ENCODE measurements at regions not wholly inside any gene's neighbourhood (a gene's known extent, or its start where the extent isn't known, plus 50 kb on each side); places are given as distances from the start of the nearest gene placed in this dataset.

- no peaks in the 10 kb centered on the region for H3K4me1 Mint-ChIP-seq
- H3K9me3 Mint-ChIP-seq, result peaks cover 5% of the 10 kb centered on the region
- no peak for ATAC-seq (replicated peaks)
- peaks cover 22% of the 10 kb centered on the region for H3K27me3 Mint-ChIP-seq
- H3K4me3 Mint-ChIP-seq, result no peak overlapping the region
- H3K36me3 Mint-ChIP-seq (ENCODE audit: low read depth), result no peaks in the 10 kb centered on the region
- H3K27ac Mint-ChIP-seq, result no peak overlapping the region
These were observed 479.2 kb downstream of the MIAT start for GRCh38 chr22:27136596-27136995.

DNA sequence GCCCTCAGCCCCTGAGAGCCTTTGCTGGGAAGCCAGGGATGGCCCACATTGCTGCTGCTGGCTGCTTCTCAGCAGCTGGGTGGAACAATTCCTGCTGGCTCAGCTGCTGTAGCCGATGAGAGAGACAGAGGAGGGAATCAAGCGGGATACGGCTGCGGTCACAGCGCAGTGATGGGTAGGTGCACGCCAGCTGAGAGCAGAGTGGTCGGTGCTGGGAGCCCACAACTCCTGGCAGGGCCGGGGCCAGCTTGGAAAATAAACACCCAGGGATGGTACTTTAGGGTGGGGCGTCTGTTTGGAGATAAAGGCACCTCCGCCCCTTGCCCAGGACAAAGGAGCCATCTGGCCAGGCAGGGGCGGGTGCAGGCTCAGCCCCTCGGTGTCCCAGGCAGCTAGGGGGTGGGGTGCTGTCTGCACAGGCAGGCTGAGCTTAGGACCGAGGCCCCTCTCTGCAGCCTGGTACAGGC lies 480.5 kb downstream of the MIAT start:
- H3K27me3 Mint-ChIP-seq, result peaks cover 17% of the 10 kb centered on the region
- no peaks in the 10 kb centered on the region for H3K4me1 Mint-ChIP-seq
- H3K9me3 Mint-ChIP-seq, result peaks cover 5% of the 10 kb centered on the region
- no peak overlapping the region for H3K27ac Mint-ChIP-seq
- H3K4me3 Mint-ChIP-seq, result no peak overlapping the region
- H3K36me3 Mint-ChIP-seq (ENCODE audit: low read depth), result no peaks in the 10 kb centered on the region
- no peak for ATAC-seq (replicated peaks)

DNA sequence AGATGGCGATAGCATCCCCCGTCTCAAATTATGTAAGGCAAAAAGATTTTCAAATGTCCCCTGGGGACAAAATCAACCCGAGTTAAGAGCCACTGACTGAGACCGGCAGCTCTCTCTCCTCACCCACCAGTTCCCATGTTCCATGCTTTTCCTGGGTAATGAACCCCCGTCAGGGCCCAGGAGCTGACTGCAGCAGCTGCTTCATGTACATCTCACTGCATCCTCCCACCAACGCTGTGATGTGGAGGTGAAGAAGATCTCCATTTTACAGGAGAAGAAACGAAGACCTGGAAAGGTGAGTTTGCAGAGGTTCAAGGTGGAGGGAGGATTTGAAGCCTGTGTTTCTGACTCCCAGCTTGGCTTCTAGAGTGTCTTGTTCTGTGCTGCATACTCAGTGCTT lies 481.1 kb downstream of the MIAT start:
- H3K27me3 Mint-ChIP-seq, result peaks cover 18% of the 10 kb centered on the region
- H3K36me3 Mint-ChIP-seq (ENCODE audit: low read depth), result no peaks in the 10 kb centered on the region
- no peak overlapping the region for H3K4me3 Mint-ChIP-seq
- no peaks in the 10 kb centered on the region for H3K4me1 Mint-ChIP-seq
- H3K27ac Mint-ChIP-seq, result no peak overlapping the region
- H3K9me3 Mint-ChIP-seq, result peaks cover 5% of the 10 kb centered on the region
- ATAC-seq (replicated peaks), result no peak

- Mint-ChIP-seq H3K36me3 (ENCODE audit: low read depth) (no peaks in the 10 kb centered on the region), H3K27me3 (peaks cover 18% of the 10 kb centered on the region), H3K9me3 (peaks cover 5% of the 10 kb centered on the region), H3K4me1 (no peaks in the 10 kb centered on the region), H3K4me3 (no peak overlapping the region), H3K27ac (no peak overlapping the region)
- ATAC-seq (replicated peaks), result no peak
These were observed 482.6 kb downstream of the MIAT start for GRCh38 chr22:27139935-27140511.

DNA sequence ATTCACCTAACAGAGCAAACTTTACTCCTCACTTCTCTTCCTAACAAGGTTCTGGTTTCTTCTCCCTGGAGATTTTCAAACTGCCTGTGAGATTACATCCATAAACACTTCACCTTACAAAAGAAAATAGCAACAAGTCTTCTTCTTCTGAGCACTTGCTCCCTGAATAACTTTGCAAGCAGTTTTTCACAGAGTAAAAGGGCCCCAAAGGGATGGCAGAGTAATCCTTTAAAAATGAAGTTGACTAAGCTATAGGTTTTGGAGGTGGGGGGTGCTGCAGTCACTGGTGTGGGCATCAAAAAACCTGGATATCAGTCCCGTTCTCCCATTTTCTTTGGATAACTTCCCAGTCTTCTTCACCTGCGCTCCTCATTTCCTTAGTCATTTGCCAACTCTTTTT lies 484.9 kb downstream of the MIAT start:
- H3K9me3 Mint-ChIP-seq, result no peaks in the 10 kb centered on the region
- no peaks in the 10 kb centered on the region for H3K36me3 Mint-ChIP-seq (ENCODE audit: low read depth)
- H3K4me3 Mint-ChIP-seq, result no peak overlapping the region
- ATAC-seq (replicated peaks), result no peak
- no peak overlapping the region for H3K27ac Mint-ChIP-seq
- H3K4me1 Mint-ChIP-seq, result no peaks in the 10 kb centered on the region
- H3K27me3 Mint-ChIP-seq, result peaks cover 14% of the 10 kb centered on the region

- Mint-ChIP-seq H3K27ac (no peak overlapping the region), H3K4me1 (no peaks in the 10 kb centered on the region), H3K36me3 (ENCODE audit: low read depth) (no peaks in the 10 kb centered on the region), H3K4me3 (no peak overlapping the region), H3K9me3 (peaks cover 4% of the 10 kb centered on the region), H3K27me3 (peaks cover 21% of the 10 kb centered on the region)
- no peak for ATAC-seq (replicated peaks)
These were observed 486.9 kb downstream of the MIAT start for GRCh38 chr22:27144321-27144720.

DNA sequence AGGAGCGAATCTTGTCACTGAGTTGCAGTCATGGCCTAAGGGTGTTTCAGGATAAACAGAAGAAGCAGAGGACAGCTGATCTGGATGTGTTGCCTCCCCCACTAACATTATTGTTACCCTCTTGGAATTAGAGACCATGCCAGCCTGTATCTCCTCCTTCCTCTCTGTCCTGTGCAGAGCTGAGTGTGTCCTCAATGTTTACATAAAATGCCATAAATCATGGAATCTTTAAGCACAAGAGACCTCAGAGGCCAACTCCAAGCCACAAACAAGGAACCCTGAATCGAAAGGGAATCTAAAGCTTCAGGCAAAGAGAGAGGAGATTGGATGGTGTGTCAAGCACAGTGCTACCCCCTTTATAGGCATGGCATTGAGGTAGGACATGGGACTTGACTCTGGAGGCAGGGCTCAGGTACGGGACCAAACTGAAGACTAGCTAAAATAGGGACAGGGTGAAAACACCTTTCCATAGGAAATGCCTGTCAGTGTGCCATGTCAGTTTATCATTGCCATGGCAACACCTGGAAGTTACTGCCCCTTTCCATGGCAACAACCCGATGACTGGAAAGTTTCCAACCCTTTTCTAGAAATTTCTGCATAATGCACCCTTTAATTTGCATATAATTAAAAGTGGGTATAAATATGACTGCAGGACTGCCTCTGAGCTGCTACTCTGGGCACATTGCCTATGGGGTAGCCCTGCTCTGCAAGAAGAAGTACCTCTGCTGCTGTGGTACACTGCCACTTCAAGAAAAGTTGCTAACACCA lies 489.7 kb downstream of the MIAT start:
- no peak for ATAC-seq (replicated peaks)
- Mint-ChIP-seq H3K27me3 (peaks cover 31% of the 10 kb centered on the region), H3K4me1 (no peaks in the 10 kb centered on the region), H3K4me3 (no peak overlapping the region), H3K27ac (no peak overlapping the region), H3K36me3 (ENCODE audit: low read depth) (no peaks in the 10 kb centered on the region), H3K9me3 (peaks cover 4% of the 10 kb centered on the region)

GRCh38 chr22:27148055-27148454 lies 490.7 kb downstream of the MIAT start:
- Mint-ChIP-seq H3K4me3 (no peak overlapping the region), H3K27ac (no peak overlapping the region), H3K4me1 (no peaks in the 10 kb centered on the region), H3K36me3 (ENCODE audit: low read depth) (no peaks in the 10 kb centered on the region), H3K9me3 (peaks cover 4% of the 10 kb centered on the region), H3K27me3 (peaks cover 34% of the 10 kb centered on the region)
- no peak for ATAC-seq (replicated peaks)

GRCh38 chr22:27148886-27149470 lies 491.6 kb downstream of the MIAT start:
- H3K4me1 Mint-ChIP-seq, result no peaks in the 10 kb centered on the region
- peaks cover 37% of the 10 kb centered on the region for H3K27me3 Mint-ChIP-seq
- no peaks in the 10 kb centered on the region for H3K36me3 Mint-ChIP-seq (ENCODE audit: low read depth)
- H3K4me3 Mint-ChIP-seq, result no peak overlapping the region
- ATAC-seq (replicated peaks), result no peak
- no peak overlapping the region for H3K27ac Mint-ChIP-seq
- H3K9me3 Mint-ChIP-seq, result peaks cover 4% of the 10 kb centered on the region

DNA sequence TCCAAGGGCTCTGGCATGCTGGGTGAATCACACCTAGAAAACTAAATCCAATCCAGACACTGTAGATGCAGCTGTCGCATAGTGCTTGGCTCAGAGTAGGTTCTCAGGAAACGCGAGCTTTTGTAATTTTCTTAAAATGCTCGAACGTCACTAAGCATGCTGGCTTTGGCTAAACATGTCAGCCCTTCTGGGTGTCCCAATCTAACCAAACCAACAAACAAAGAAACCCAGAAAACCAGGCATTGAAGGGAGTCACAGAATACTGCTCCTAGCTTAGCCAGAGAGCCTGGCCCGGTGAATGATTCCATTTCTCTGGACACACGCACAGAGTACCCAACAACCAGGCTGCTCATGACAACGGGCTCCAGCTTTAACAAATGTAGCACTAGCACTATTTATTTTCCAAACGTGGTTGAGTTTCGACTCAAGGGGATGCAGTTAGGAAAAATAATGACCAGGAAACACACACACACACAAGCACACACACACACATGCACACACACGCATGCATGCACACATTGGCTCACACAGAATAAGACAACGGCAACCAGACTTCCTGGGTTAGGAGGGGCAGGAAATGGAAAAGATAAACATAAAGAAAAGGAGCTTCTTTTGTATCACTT lies 492.6 kb downstream of the MIAT start:
- ATAC-seq (replicated peaks), result no peak
- no peak overlapping the region for H3K4me3 Mint-ChIP-seq
- no peaks in the 10 kb centered on the region for H3K4me1 Mint-ChIP-seq
- no peak overlapping the region for H3K27ac Mint-ChIP-seq
- H3K9me3 Mint-ChIP-seq, result peaks cover 4% of the 10 kb centered on the region
- H3K27me3 Mint-ChIP-seq, result peaks cover 34% of the 10 kb centered on the region
- H3K36me3 Mint-ChIP-seq (ENCODE audit: low read depth), result no peaks in the 10 kb centered on the region

DNA sequence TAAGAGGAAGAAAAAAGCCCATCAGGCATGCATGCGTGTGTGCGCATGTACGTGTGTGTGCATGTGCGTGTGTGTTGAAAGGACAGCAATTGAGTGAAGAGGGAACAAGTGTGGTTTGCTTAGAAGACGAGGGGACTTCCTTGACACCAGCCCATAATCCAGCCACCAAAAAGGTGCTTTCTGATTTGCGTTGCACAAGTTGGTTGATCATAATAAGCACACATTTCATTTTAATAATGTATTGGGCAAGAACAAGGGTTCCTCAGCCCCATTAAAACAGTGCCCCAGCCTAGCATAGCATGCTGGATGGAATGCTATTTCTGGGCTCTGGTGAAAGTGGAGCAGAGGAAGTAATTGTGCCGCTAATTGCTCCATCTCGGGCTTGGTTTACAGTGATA lies 493.2 kb downstream of the MIAT start:
- Mint-ChIP-seq H3K36me3 (ENCODE audit: low read depth) (no peaks in the 10 kb centered on the region), H3K27me3 (peaks cover 31% of the 10 kb centered on the region), H3K9me3 (peaks cover 4% of the 10 kb centered on the region), H3K27ac (no peak overlapping the region), H3K4me3 (no peak overlapping the region), H3K4me1 (no peaks in the 10 kb centered on the region)
- ATAC-seq (replicated peaks), result no peak

- no peaks in the 10 kb centered on the region for H3K36me3 Mint-ChIP-seq (ENCODE audit: low read depth)
- no peaks in the 10 kb centered on the region for H3K4me1 Mint-ChIP-seq
- peaks cover 4% of the 10 kb centered on the region for H3K9me3 Mint-ChIP-seq
- peaks cover 32% of the 10 kb centered on the region for H3K27me3 Mint-ChIP-seq
- no peak overlapping the region for H3K4me3 Mint-ChIP-seq
- no peak overlapping the region for H3K27ac Mint-ChIP-seq
- ATAC-seq (replicated peaks), result no peak
These were observed 494.0 kb downstream of the MIAT start for GRCh38 chr22:27151407-27151806.

GRCh38 chr22:27152033-27152432 lies 494.6 kb downstream of the MIAT start:
- Mint-ChIP-seq H3K9me3 (peaks cover 4% of the 10 kb centered on the region), H3K36me3 (ENCODE audit: low read depth) (no peaks in the 10 kb centered on the region), H3K27ac (no peak overlapping the region), H3K4me3 (no peak overlapping the region), H3K4me1 (no peaks in the 10 kb centered on the region), H3K27me3 (peaks cover 37% of the 10 kb centered on the region)
- no peak for ATAC-seq (replicated peaks)

DNA sequence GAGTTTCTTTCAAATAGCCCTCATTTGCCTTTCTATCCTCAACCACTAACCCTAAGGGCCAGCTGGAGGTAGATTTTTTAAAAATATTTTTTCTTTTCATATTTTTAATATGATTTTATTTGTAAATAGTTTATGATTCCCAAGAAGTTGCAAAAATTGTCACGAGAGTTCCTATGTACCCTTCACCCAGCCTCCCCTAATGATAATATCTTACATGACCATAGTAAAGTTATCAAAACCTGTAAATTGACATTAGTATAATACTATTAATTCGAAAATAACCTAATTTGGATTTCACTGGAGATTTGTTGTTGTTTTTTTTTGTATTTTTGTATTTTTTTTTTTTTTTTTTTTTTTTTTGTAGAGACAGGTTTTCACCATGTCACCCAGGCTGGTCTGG lies 495.5 kb downstream of the MIAT start:
- peaks cover 40% of the 10 kb centered on the region for H3K27me3 Mint-ChIP-seq
- no peak overlapping the region for H3K4me3 Mint-ChIP-seq
- peaks cover 4% of the 10 kb centered on the region for H3K9me3 Mint-ChIP-seq
- no peaks in the 10 kb centered on the region for H3K4me1 Mint-ChIP-seq
- H3K36me3 Mint-ChIP-seq (ENCODE audit: low read depth), result no peaks in the 10 kb centered on the region
- no peak overlapping the region for H3K27ac Mint-ChIP-seq
- no peak for ATAC-seq (replicated peaks)

DNA sequence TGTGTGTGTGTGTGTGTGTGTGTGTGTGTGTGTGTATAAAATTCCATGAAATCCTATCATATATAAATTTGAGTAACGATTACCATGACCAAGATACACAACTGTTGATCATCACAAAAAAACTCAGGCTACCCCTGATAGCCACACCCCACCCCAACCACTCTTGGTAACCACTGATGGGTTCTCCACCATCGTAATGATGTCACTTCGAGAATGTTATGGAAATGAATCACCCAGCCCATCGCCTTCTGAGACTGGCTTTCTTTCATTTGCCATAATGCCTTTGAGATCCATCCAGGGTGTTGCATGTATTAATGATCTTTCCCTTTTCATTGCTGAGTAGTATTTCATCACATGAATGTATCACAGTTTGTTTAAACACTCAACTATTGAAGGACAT lies 496.0 kb downstream of the MIAT start:
- ATAC-seq (replicated peaks), result no peak
- Mint-ChIP-seq H3K9me3 (peaks cover 4% of the 10 kb centered on the region), H3K36me3 (ENCODE audit: low read depth) (no peaks in the 10 kb centered on the region), H3K27ac (no peak overlapping the region), H3K4me1 (no peaks in the 10 kb centered on the region), H3K27me3 (peaks cover 45% of the 10 kb centered on the region), H3K4me3 (no peak overlapping the region)
